OCI-LY3 (cell line): ENCODE measurements at regions not wholly inside any gene's neighbourhood (a gene's known extent, or its start where the extent isn't known, plus 50 kb on each side); places are given as distances from the start of the nearest gene placed in this dataset.

ENCODE experiments used
- CTCF ChIP-seq: fragments of 200-600, 300-600 bp; sonication (generic); IDR thresholded peaks from 2 replicates; pipeline ENCODE4 v1.5.1; 2014; ENCODE audit warnings: antibody characterized with exemption, low read length, low read depth
- EZH2phosphoT487 ChIP-seq: fragments of 200-600 bp; shearing (Covaris generic); IDR thresholded peaks from 2 replicates; pipeline ENCODE4 v1.6.1; 2018; ENCODE audit warnings: antibody characterized with exemption, mixed run types, low read depth

- no peak for TF ChIP-seq CTCF
- TF ChIP-seq EZH2phosphoT487 = no peak
Observed at GRCh38 chr2:176743671-176744070, 468.9 kb upstream of the HNRNPA3 start.
